HUES64 (cell line): ENCODE measurements at regions not wholly inside any gene's neighbourhood (a gene's known extent, or its start where the extent isn't known, plus 50 kb on each side); places are given as distances from the start of the nearest gene placed in this dataset.

Experiments
- H3K27ac ChIP-seq: 2 replicates; pipeline ENCODE4 v1.7.0; 2013; ENCODE audit warnings: low read depth, low read length, inconsistent platforms
- H3K27me3 ChIP-seq: 2 replicates; pipeline ENCODE4 v1.6.1; 2013; ENCODE audit warnings: mild to moderate bottlenecking, low read length; ENCODE audit not compliant: insufficient read depth
- H3K36me3 ChIP-seq: 2 replicates; pipeline ENCODE4 v1.6.1; 2013; ENCODE audit warnings: mild to moderate bottlenecking, low read length; ENCODE audit not compliant: insufficient read depth
- H3K4me1 ChIP-seq: 2 replicates; pipeline ENCODE4 v1.6.1; 2013; ENCODE audit warnings: mild to moderate bottlenecking, low read length, moderate library complexity; ENCODE audit not compliant: insufficient read depth
- H3K4me3 ChIP-seq: 2 replicates; pipeline ENCODE4 v1.5.1; 2013; ENCODE audit warnings: mild to moderate bottlenecking, low read length, moderate library complexity
- H3K9ac ChIP-seq: 2 replicates; pipeline ENCODE4 v1.6.1; 2013; ENCODE audit warnings: mild to moderate bottlenecking, low read depth, low read length
- H3K9me3 ChIP-seq: 2 replicates; pipeline ENCODE4 v1.6.1; 2013; ENCODE audit warnings: low read depth, low read length; ENCODE audit not compliant: insufficient read depth
- WGBS: fragments of 150-250, 120-280 bp; methylation state at CpG from one replicate; pipeline ENCODE4 v1.1.7; 2013; ENCODE audit warnings: missing lambda C conversion rate; 5-methylcytosine and 5-hydroxymethylcytosine counted together

DNA sequence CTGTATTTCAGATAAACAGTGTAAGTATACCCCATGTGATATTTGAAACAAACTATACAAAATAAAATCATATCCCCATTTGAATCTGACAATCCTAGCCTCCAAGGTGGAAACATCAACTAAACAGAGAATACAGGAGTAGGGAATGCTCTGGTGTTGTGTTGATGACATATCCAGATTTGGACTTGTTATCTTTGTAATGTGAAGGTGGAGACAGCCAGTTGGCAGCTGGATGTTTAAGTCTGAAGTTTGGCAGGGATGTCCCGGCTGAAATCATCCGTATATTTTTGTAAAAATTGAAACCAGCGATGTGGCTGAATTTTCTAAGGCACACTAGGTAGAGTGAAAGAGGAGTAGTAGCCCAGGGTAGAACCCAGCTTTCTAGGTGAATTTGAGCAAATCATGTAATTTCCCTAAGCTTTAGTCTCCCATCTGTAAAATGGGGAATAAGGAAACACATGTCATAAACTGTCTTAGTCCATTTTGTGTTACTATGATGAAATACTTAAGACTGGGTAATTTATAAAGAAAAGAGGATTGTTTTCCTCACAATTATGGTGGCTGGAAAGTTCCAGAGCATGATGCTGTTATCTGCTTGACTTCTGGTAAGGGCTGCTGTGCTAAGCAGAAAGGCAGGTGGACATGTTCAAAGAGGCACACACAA, 246.6 kb upstream of the APCDD1 start:
- no peak overlapping the region for H3K27ac ChIP-seq
- H3K9ac ChIP-seq: no peak overlapping the region
- H3K9me3 ChIP-seq: no peaks in the 10 kb centered on the region
- H3K27me3 ChIP-seq: no peaks in the 10 kb centered on the region
- H3K4me1 ChIP-seq: no peaks in the 10 kb centered on the region
- WGBS: 66% methylated on average over 3 of the region's 3 CpGs
- no peaks in the 10 kb centered on the region for H3K36me3 ChIP-seq
- no peak overlapping the region for H3K4me3 ChIP-seq

DNA sequence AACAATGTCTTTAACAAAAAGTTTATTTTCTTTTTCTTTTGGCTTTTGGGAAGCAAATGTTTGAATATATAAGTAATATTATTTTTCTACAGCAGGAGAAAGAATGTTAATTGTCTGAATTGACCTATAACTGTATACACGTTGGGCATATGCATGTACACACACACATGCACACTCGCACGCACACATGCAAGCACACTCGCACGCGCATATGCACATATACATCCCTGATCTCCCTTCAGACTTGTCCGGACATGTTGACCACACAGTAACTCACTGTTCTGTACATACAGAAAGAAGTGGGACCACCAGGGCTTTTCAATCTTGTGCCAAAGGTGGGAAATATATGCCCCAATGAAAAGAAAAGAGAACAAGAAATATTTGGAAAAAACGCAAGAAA, 245.1 kb upstream of the APCDD1 start:
- Histone ChIP-seq H3K36me3 (no peaks in the 10 kb centered on the region), H3K27me3 (no peaks in the 10 kb centered on the region), H3K27ac (no peak overlapping the region), H3K9me3 (no peaks in the 10 kb centered on the region), H3K4me1 (no peaks in the 10 kb centered on the region), H3K4me3 (no peak overlapping the region), H3K9ac (no peak overlapping the region)
- WGBS: 98% methylated on average over 8 of the region's 8 CpGs

DNA sequence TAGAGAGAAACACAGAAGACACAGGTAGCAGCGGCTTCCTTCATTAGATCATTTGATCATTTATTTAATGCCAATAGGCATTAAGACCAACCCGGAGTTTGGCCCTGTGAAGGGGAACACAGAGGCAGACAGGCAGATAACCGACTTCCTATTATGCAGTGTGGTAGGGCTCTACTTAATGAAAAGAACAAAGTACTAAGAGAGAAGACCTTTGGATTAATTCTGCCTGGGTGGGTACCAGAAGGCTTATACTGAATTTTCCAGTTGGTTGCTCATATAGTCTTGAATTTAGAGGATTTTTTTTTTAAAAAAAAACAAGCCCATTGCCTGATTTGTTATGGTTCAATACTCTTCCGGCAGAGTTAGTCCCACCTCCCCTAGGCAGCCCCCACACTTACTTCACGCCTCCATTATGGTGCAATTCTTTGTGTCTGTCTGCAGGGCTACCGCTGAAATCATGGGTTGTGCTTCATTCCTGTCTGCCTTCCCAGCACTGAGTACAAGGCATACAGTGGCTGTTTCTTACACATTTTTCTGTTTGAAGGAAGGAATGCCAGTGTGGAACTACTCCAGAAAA, 244.3 kb upstream of the APCDD1 start:
- Histone ChIP-seq H3K27ac (no peak overlapping the region), H3K27me3 (no peaks in the 10 kb centered on the region), H3K4me1 (no peaks in the 10 kb centered on the region), H3K4me3 (no peak overlapping the region), H3K9me3 (no peaks in the 10 kb centered on the region), H3K9ac (no peak overlapping the region), H3K36me3 (no peaks in the 10 kb centered on the region)
- WGBS: 92% methylated on average over 6 of the region's 6 CpGs

- 68% methylated on average over 3 of the region's 3 CpGs for WGBS
- Histone ChIP-seq H3K9ac (no peak overlapping the region), H3K36me3 (no peaks in the 10 kb centered on the region), H3K4me3 (no peak overlapping the region), H3K4me1 (no peaks in the 10 kb centered on the region), H3K27me3 (no peaks in the 10 kb centered on the region), H3K27ac (no peak overlapping the region), H3K9me3 (no peaks in the 10 kb centered on the region)
Measured at GRCh38 chr18:10213526-10213925, 240.9 kb upstream of the APCDD1 start.

GRCh38 chr18:10215446-10215845, 239.0 kb upstream of the APCDD1 start:
- 96% methylated on average over 6 of the region's 6 CpGs for WGBS

GRCh38 chr18:10216791-10217190, 237.6 kb upstream of the APCDD1 start:
- WGBS: 92% methylated on average over 2 of the region's 2 CpGs
- H3K27ac ChIP-seq: no peak overlapping the region

More at GRCh38 chr18:10215446-10215845, 239.0 kb upstream of the APCDD1 start:
- Histone ChIP-seq H3K36me3 (no peaks in the 10 kb centered on the region), H3K4me3 (no peak overlapping the region), H3K27ac (no peak overlapping the region), H3K9me3 (peaks cover 8% of the 10 kb centered on the region; the same call in 1 of the 2 replicates), H3K27me3 (no peaks in the 10 kb centered on the region), H3K9ac (no peak overlapping the region), H3K4me1 (no peaks in the 10 kb centered on the region)

GRCh38 chr18:10217211-10217610, 237.2 kb upstream of the APCDD1 start:
- WGBS: 90% methylated on average over 2 of the region's 2 CpGs
- H3K9ac ChIP-seq: no peak overlapping the region
- H3K27me3 ChIP-seq: no peaks in the 10 kb centered on the region
- H3K4me1 ChIP-seq: no peaks in the 10 kb centered on the region
- no peak overlapping the region for H3K27ac ChIP-seq
- no peak overlapping the region for H3K4me3 ChIP-seq
- peaks cover 12% of the 10 kb centered on the region; the same call in 1 of the 2 replicates for H3K9me3 ChIP-seq
- no peaks in the 10 kb centered on the region for H3K36me3 ChIP-seq

More at GRCh38 chr18:10216791-10217190, 237.6 kb upstream of the APCDD1 start:
- H3K9me3 ChIP-seq: peaks cover 9% of the 10 kb centered on the region; the same call in 1 of the 2 replicates
- H3K4me1 ChIP-seq: no peaks in the 10 kb centered on the region
- H3K4me3 ChIP-seq: no peak overlapping the region
- H3K27me3 ChIP-seq: no peaks in the 10 kb centered on the region
- no peak overlapping the region for H3K9ac ChIP-seq
- no peaks in the 10 kb centered on the region for H3K36me3 ChIP-seq

DNA sequence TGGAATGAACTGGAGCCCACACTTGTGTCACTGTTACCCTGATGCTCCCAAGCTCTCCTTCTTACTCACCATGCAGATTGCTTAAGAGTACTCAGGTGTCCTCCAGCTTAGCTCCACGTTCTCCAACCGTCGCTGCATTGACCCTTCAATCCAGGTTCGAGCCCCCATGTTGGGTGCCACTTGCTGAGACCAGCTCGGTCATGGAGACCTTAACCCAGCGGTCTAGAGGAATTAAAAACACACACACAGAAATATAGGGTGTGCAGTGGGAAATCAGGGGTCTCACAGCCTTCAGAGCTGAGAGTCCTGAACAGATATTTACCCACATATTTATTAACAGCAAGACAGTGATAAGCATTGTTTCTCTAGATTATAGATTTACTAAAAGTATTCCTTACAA, 229.1 kb upstream of the APCDD1 start:
- Histone ChIP-seq H3K27ac (no peak overlapping the region), H3K4me1 (no peaks in the 10 kb centered on the region), H3K4me3 (no peak overlapping the region), H3K36me3 (no peaks in the 10 kb centered on the region), H3K9ac (no peak overlapping the region), H3K27me3 (no peaks in the 10 kb centered on the region), H3K9me3 (peaks cover 23% of the 10 kb centered on the region)
- WGBS: 96% methylated on average over 6 of the region's 6 CpGs

DNA sequence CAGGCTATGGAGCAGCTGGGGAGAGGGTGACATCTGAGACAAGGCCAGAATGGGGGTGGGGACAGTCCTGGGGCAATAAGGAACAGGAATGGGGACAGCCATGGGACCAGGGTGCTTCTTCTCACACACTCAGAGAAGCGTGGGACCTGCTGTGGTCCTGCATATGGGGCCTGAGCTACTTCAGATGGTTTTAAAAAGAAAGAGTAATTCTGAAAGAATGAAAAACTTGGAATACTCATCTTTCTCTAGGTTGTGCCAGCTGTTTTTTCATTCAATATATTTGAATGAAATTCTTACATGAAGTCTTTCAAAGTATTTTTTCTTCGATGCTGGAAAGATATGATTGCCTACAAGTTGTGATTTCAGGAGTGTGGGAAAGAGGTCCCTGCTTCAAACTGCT, 227.5 kb upstream of the APCDD1 start:
- no peak overlapping the region for H3K4me3 ChIP-seq
- no peak overlapping the region for H3K9ac ChIP-seq
- no peaks in the 10 kb centered on the region for H3K27me3 ChIP-seq
- H3K4me1 ChIP-seq: no peaks in the 10 kb centered on the region
- no peak overlapping the region for H3K27ac ChIP-seq
- peaks cover 20% of the 10 kb centered on the region for H3K9me3 ChIP-seq
- WGBS: 94% methylated on average over 2 of the region's 2 CpGs
- H3K36me3 ChIP-seq: no peaks in the 10 kb centered on the region

GRCh38 chr18:10228326-10228725, 226.1 kb upstream of the APCDD1 start:
- Histone ChIP-seq H3K36me3 (no peaks in the 10 kb centered on the region), H3K27me3 (no peaks in the 10 kb centered on the region), H3K9me3 (peaks cover 23% of the 10 kb centered on the region)

DNA sequence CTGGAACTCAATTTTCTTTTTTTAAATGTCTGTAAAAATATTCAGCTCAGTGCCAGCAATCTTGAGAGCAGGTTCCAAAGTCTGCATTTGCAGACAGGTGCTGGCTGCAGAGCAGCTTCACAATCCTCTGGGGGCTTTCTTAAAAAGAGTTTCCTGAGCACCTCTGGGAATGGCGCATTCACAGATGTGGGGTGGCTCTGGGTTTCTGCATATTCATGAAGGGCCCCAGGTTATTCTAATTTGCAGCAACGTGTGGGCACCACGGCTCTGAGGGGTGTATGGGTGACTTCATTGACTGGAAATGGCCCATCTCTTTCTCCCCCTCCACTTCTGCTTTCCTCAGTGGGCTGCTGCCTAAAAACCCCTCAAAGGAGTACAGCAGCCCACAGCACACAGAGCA, 225.0 kb upstream of the APCDD1 start:
- Histone ChIP-seq H3K27ac (no peak overlapping the region), H3K4me3 (no peak overlapping the region), H3K27me3 (no peaks in the 10 kb centered on the region), H3K9me3 (peaks cover 23% of the 10 kb centered on the region), H3K36me3 (no peaks in the 10 kb centered on the region), H3K4me1 (no peaks in the 10 kb centered on the region), H3K9ac (no peak overlapping the region)
- WGBS: 77% methylated on average over 3 of the region's 3 CpGs

More at GRCh38 chr18:10228326-10228725, 226.1 kb upstream of the APCDD1 start:
- Histone ChIP-seq H3K4me1 (no peaks in the 10 kb centered on the region), H3K27ac (no peak overlapping the region), H3K9ac (no peak overlapping the region), H3K4me3 (no peak overlapping the region)
